Vagina (tissue), 2 donors: ENCODE measurements at regions not wholly inside any gene's neighbourhood (a gene's known extent, or its start where the extent isn't known, plus 50 kb on each side); places are given as distances from the start of the nearest gene placed in this dataset.
"Not testable (repeated sequence)": the region's sequence is repeated elsewhere in the genome, so short reads cannot be mapped to it uniquely, and the experiment has no call there.

Source experiments
- POLR2A ChIP-seq, 2 donors: fragments of 450-650 bp; IDR thresholded peaks; one replicate each; pipeline ENCODE4 v1.6.1; 2017; ENCODE audit warnings: antibody characterized with exemption in 2 of 2, mild to moderate bottlenecking in 2 of 2, moderate library complexity in 2 of 2
- POLR2AphosphoS5 ChIP-seq, 2 donors: sonication (generic); formaldehyde crosslinking; IDR thresholded peaks; one replicate each; pipeline ENCODE4 v1.9.0; 2017; ENCODE audit warnings: antibody characterized with exemption in 2 of 2, mild to moderate bottlenecking in 2 of 2, low read depth in 1 of 2; ENCODE audit not compliant: insufficient read depth in 1 of 2
- TF ChIP-seq, protein P1 (sequence below), 3 experiments: fragments of 450-650 bp in 2 of 3; fragments of 200-600 bp in 1 of 3; sonication (generic) in 1 of 3; IDR thresholded peaks; one replicate each; pipeline ENCODE4 v1.5.1; 2017 to 2019; ENCODE audit warnings: antibody characterized with exemption in 3 of 3, mild to moderate bottlenecking in 2 of 3, moderate library complexity in 2 of 3

GRCh38 chr9:27690816-27691215 is 117.5 kb upstream of the C9orf72 start:
- TF ChIP-seq, protein P1, sequence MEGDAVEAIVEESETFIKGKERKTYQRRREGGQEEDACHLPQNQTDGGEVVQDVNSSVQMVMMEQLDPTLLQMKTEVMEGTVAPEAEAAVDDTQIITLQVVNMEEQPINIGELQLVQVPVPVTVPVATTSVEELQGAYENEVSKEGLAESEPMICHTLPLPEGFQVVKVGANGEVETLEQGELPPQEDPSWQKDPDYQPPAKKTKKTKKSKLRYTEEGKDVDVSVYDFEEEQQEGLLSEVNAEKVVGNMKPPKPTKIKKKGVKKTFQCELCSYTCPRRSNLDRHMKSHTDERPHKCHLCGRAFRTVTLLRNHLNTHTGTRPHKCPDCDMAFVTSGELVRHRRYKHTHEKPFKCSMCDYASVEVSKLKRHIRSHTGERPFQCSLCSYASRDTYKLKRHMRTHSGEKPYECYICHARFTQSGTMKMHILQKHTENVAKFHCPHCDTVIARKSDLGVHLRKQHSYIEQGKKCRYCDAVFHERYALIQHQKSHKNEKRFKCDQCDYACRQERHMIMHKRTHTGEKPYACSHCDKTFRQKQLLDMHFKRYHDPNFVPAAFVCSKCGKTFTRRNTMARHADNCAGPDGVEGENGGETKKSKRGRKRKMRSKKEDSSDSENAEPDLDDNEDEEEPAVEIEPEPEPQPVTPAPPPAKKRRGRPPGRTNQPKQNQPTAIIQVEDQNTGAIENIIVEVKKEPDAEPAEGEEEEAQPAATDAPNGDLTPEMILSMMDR (IDR thresholded peaks at IDR 0.05), result not testable (repeated sequence)
- TF ChIP-seq POLR2A (IDR thresholded peaks at IDR 0.05); POLR2AphosphoS5 (IDR thresholded peaks at IDR 0.05; ENCODE audit: insufficient read depth in 1 of 2, low read depth in 1 of 2): not testable (repeated sequence)
